MM.1S (cell line): ENCODE measurements at regions not wholly inside any gene's neighbourhood (a gene's known extent, or its start where the extent isn't known, plus 50 kb on each side); places are given as distances from the start of the nearest gene placed in this dataset.

Source experiments
- DNase-seq: peaks from one replicate; pipeline ENCODE4 v3.0.0-alpha.2; 2015
- H2AFZ ChIP-seq: fragments of 300-600 bp; sonication (generic); 2 replicates; pipeline ENCODE4 v1.6.0; 2016; ENCODE audit warnings: antibody characterized with exemption, low read length
- H3F3A ChIP-seq: fragments of 300-600 bp; sonication (generic); 2 replicates; pipeline ENCODE4 v1.6.1; 2016; ENCODE audit warnings: mild to moderate bottlenecking, antibody characterized with exemption, low read length, moderate library complexity, mixed read lengths; ENCODE audit not compliant: insufficient read depth
- H3K27ac ChIP-seq: fragments of 300-600 bp; sonication (generic); 2 replicates; pipeline ENCODE4 v1.5.1; 2016; ENCODE audit warnings: mild to moderate bottlenecking, low read length
- H3K27me3 ChIP-seq: fragments of 300-600 bp; sonication (generic); replicated peaks from 2 replicates; pipeline ENCODE4 v1.6.0; 2016; ENCODE audit warnings: low read length; ENCODE audit not compliant: insufficient read depth
- H3K36me3 ChIP-seq: fragments of 300-600 bp; sonication (generic); replicated peaks from 2 replicates; pipeline ENCODE4 v1.6.1; 2016; ENCODE audit warnings: mild to moderate bottlenecking, low read length, mixed read lengths; ENCODE audit not compliant: insufficient read depth
- H3K4me1 ChIP-seq: fragments of 300-600 bp; sonication (generic); 2 replicates; pipeline ENCODE4 v1.6.1; 2016; ENCODE audit warnings: low read length, mixed read lengths
- H3K4me2 ChIP-seq: fragments of 300-600 bp; sonication (generic); 2 replicates; pipeline ENCODE4 v1.6.0; 2016; ENCODE audit warnings: low read depth, low read length
- H3K4me3 ChIP-seq: fragments of 300-600 bp; sonication (generic); 2 replicates; pipeline ENCODE4 v1.5.1; 2016; ENCODE audit warnings: low read length, mixed read lengths
- H3K79me2 ChIP-seq: fragments of 300-600 bp; sonication (generic); 2 replicates; pipeline ENCODE4 v1.6.1; 2016; ENCODE audit warnings: mixed run types, low read length, mixed read lengths
- H3K9ac ChIP-seq: fragments of 300-600 bp; sonication (generic); 2 replicates; pipeline ENCODE4 v1.6.1; 2016; ENCODE audit warnings: low read length, mixed read lengths
- H3K9me2 ChIP-seq: fragments of 300-600 bp; sonication (generic); replicated peaks from 2 replicates; pipeline ENCODE4 v1.6.1; 2016; ENCODE audit warnings: mild to moderate bottlenecking, low read length, mixed read lengths; ENCODE audit not compliant: insufficient read depth
- H3K9me3 ChIP-seq: fragments of 300-600 bp; sonication (generic); replicated peaks from 2 replicates; pipeline ENCODE4 v1.6.1; 2016; ENCODE audit warnings: mild to moderate bottlenecking, low read length, mixed read lengths; ENCODE audit not compliant: insufficient read depth
- H4K20me1 ChIP-seq: fragments of 300-600 bp; sonication (generic); 2 replicates; pipeline ENCODE4 v1.6.1; 2016; ENCODE audit warnings: mild to moderate bottlenecking, low read length, moderate library complexity, mixed read lengths; ENCODE audit not compliant: insufficient read depth
- EZH2 ChIP-seq: fragments of 300-600 bp; sonication (generic); optimal IDR thresholded peaks from 2 replicates; pipeline ENCODE3; 2017; ENCODE audit warnings: low read depth, mild to moderate bottlenecking, antibody characterized with exemption, low read length, mixed read lengths
- EZH2phosphoT487 ChIP-seq: fragments of 300-600 bp; sonication (generic); IDR thresholded peaks from 2 replicates; pipeline ENCODE4 v1.6.1; 2018; ENCODE audit warnings: antibody characterized with exemption, low read length
- TF ChIP-seq, protein P1 (sequence below): fragments of 300-600 bp; sonication (generic); IDR thresholded peaks from 2 replicates; pipeline ENCODE4 v1.5.1; 2016; ENCODE audit warnings: antibody characterized with exemption, low read length, mixed read lengths

DNA sequence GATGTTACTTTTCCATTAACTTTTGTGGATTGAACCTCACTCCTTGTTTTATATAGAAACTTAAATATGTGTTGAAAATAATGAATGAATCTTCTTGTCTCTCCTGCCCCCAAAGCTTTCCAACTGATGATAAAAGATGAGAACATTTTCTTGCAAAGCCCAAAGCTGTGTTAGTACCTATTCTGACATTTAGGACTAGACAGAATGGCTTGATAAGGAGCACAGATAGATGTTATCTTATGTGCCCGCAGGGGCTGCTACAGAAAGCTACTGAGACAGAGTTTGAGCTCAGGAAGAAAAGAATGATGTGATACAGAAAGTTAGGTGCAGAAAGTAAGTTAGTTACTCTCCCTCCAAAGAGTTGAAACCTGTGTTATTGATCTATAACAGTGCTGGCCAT lies 109.4 kb upstream of the ATP11B start:
- Histone ChIP-seq H3K4me1 (peaks cover 27% of the 10 kb centered on the region), H3K4me2 (peak overlapping the region; percentile 92), H3K9me3 (no peaks in the 10 kb centered on the region), H3K27ac (peak overlapping the region; percentile 31; the same call in 1 of the 2 replicates), H3F3A (peaks cover 19% of the 10 kb centered on the region), H3K9me2 (no peaks in the 10 kb centered on the region), H3K36me3 (no peaks in the 10 kb centered on the region), H3K4me3 (peak overlapping the region; percentile 72), H3K9ac (peak overlapping the region; percentile 5; the same call in 1 of the 2 replicates), H4K20me1 (no peaks in the 10 kb centered on the region), H2AFZ (peak overlapping the region; percentile 92), H3K79me2 (no peaks in the 10 kb centered on the region), H3K27me3 (no peaks in the 10 kb centered on the region)
- peak; percentile 59 for DNase-seq
- TF ChIP-seq, protein P1, sequence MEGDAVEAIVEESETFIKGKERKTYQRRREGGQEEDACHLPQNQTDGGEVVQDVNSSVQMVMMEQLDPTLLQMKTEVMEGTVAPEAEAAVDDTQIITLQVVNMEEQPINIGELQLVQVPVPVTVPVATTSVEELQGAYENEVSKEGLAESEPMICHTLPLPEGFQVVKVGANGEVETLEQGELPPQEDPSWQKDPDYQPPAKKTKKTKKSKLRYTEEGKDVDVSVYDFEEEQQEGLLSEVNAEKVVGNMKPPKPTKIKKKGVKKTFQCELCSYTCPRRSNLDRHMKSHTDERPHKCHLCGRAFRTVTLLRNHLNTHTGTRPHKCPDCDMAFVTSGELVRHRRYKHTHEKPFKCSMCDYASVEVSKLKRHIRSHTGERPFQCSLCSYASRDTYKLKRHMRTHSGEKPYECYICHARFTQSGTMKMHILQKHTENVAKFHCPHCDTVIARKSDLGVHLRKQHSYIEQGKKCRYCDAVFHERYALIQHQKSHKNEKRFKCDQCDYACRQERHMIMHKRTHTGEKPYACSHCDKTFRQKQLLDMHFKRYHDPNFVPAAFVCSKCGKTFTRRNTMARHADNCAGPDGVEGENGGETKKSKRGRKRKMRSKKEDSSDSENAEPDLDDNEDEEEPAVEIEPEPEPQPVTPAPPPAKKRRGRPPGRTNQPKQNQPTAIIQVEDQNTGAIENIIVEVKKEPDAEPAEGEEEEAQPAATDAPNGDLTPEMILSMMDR, result no peak
- TF ChIP-seq EZH2 (no peak), EZH2phosphoT487 (no peak)

DNA sequence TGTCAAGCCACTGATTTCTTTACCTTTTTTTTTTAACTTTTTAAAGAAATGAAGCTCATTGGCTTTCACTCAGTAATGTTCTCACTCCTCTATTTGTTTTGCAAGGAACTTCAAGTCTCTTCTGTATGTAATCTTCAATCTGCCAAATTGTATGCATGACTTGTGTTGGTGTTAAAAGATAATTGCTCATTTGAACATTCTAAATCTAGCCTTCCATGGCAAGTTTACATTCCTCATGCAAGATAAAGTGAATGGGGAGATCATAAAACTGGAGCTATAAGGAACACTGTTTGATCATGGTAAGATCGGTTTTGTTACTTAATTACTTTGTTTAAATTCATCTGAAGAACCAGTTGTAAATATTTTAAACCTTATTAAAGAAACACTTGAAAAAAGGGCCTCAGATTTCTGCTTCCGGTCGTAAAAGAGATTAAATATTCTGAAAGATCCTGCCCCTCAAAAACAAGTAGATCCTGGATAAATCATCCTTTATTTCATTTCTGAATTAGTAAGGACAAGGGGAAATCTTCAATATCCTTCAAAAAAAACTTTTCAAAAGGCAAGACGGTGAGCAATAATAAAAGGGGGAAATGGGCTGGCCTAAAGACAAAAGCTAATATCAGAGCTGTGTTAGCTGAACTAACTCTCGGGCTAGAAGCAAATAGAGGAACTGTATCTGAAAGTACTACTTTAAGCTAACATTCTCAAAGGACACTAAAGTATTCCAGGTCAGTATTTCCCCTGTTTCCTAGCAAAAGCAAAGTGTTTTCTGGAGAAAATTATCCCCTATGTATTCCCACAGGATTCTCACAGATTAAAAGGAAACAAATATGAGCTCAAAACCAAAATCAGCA lies 107.0 kb upstream of the ATP11B start:
- no peaks in the 10 kb centered on the region for H3K9me2 ChIP-seq
- H3K4me3 ChIP-seq, result no peak overlapping the region
- H3K27me3 ChIP-seq, result no peaks in the 10 kb centered on the region
- no peak overlapping the region for H2AFZ ChIP-seq
- no peaks in the 10 kb centered on the region for H3K36me3 ChIP-seq
- H3K9me3 ChIP-seq, result no peaks in the 10 kb centered on the region
- peaks cover 31% of the 10 kb centered on the region for H3F3A ChIP-seq
- no peaks in the 10 kb centered on the region for H3K79me2 ChIP-seq
- TF ChIP-seq EZH2phosphoT487, result no peak
- TF ChIP-seq EZH2, result no peak
- TF ChIP-seq, protein P1, result no peak
- H3K4me2 ChIP-seq, result no peak overlapping the region
- H3K27ac ChIP-seq, result no peak overlapping the region
- H4K20me1 ChIP-seq, result no peaks in the 10 kb centered on the region
- H3K9ac ChIP-seq, result no peak overlapping the region
- H3K4me1 ChIP-seq, result peaks cover 33% of the 10 kb centered on the region
- no peak for DNase-seq

DNA sequence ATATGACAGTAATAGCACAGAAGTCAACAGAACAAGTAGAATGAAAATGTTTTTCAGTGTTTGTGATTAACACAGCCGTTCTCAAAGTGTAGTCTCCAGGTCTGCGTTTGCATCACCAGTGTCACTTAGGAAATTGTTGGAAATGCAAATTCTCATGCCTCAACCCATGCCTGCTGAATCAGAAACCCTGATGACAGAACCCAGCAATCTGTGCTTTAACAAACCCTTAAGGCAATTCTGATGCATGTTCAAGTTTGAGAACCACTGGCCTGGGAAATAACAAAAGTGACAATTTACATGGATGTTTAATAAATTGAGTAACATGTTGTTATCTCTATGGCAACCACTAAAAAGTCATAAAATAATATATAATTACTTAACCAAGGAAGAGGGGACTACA lies 103.1 kb upstream of the ATP11B start:
- Histone ChIP-seq H3K4me1 (peaks cover 28% of the 10 kb centered on the region), H3K4me3 (peak overlapping the region; percentile 31; the same call in 1 of the 2 replicates)
- peak; percentile 31 for DNase-seq

More for the DNA sequence above, 103.1 kb upstream of the ATP11B start:
- Histone ChIP-seq H3K9ac (no peak overlapping the region; the same call in 1 of the 2 replicates), H3K27me3 (no peaks in the 10 kb centered on the region), H3F3A (peaks cover 12% of the 10 kb centered on the region), H2AFZ (peak overlapping the region; percentile 42), H3K79me2 (no peaks in the 10 kb centered on the region), H4K20me1 (no peaks in the 10 kb centered on the region), H3K9me2 (no peaks in the 10 kb centered on the region), H3K27ac (peak overlapping the region; percentile 27; the same call in 1 of the 2 replicates), H3K9me3 (no peaks in the 10 kb centered on the region), H3K4me2 (peak overlapping the region; percentile 42), H3K36me3 (no peaks in the 10 kb centered on the region)
- TF ChIP-seq EZH2 (no peak), EZH2phosphoT487 (no peak)
- TF ChIP-seq, protein P1, result no peak
